GM15510 (cell line): ENCODE measurements at regions not wholly inside any gene's neighbourhood (a gene's known extent, or its start where the extent isn't known, plus 50 kb on each side); places are given as distances from the start of the nearest gene placed in this dataset.

Experiments
- POLR2A ChIP-seq: IDR thresholded peaks from 3 replicates; pipeline ENCODE4 v1.6.1; 2011; ENCODE audit warnings: borderline replicate concordance; ENCODE audit not compliant: insufficient read length; ENCODE audit errors: extremely low read depth

DNA sequence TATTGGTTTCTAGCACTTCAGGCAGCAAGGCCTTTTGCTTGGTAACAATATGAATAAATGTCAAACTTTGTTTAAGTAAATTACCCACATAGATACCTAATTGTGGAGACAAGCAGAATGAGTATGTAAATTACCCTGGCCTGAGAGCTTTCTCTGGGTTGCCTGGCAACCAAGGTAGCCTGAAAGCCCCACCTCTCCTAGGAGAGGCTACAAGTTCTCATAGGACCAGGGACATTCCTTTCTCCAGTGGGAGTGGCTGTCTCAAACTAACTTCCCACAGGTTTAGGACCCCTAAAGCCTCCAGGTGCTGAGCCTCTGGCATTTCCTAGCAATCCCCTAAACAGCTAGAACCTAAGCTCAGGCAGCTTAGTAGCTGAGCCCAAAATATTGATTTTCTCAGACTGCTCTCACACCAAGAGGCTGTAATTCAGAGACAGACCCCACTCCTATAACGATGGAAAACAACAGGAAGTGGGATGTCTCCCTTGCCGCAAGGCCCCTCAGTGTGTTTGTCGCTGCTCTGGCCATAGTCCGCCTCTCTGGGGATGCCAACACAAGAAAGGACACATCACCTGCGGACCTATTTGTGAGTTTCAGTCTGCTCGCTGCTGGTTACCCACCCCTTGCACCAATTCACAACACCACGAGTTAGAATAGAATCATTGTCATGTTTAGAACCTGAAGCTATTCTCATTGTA lies 207.3 kb downstream of the DLEU7 start:
- no peak for TF ChIP-seq POLR2A

DNA sequence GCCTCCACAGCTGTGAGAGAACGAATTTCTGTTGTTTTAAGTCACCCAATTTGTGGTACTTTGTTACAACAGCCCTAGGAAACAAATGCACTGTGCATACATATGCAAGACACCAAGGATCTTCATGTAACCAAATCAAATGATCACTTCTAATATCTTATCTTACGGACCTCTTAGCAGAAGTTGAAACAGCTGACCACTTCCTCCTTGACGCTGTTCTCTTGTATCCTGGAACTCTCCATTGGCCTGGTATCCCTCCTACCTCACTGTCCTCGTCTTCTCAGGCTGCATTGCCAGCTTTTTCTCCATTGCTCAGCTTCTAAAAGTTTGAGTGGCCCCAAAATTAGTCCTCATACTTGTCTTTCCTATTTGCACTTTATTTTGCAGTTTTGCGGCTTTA lies 200.4 kb downstream of the DLEU7 start:
- TF ChIP-seq POLR2A: no peak

DNA sequence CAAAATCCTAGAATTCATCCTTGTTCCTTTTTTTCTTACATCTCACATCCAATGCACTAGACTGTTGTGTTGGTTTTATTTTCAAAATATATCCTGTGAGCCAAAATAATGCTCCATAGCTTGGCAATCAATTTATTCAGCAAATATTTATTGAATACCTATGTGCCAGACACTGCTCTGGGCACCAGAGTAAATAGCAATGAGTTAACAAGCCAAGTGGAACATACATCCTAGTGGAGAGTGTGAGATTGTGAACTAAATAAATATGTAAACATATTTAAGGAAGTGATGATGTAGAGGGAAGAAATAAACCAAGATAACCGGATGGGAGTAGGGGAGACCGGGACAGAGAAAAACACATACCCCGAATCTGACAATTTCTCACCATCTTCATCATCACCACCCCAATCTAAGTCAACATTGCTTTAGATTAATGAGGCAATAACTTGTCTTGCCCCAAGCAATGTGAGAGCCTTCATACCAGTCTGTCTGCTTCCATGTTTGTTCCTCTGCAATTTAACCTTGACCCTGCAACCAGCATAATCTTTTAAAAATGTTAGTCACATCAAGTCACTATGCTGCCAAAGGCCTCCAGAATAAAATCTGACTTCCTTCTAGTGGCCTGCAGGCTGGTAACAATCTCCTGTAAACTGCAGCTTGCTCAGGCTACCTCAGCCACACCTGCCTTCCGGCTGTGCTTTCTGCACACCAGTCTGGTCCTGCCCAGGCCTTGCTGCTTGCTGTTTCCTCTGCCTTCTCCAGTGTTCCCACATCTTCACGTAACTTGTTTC lies 199.2 kb downstream of the DLEU7 start:
- TF ChIP-seq POLR2A: no peak

DNA sequence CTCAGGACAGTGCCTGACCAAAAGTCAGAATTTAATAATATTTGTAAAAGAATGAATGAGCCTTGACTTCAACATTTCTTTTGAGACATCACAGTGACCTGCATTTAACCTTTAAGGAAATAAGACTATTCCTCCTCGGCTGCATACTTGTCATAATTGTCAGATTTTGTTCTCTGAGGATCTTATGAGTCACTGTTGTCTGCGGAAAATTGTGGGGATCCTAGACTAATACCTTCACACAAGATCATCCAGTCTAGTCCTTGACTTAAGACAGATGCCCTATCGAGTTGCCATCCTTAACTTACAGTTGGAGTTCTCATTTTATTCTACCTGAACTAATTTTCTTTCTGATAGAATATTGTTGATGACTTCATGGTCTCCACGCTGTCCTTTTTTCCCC lies 198.4 kb downstream of the DLEU7 start:
- TF ChIP-seq POLR2A: no peak

DNA sequence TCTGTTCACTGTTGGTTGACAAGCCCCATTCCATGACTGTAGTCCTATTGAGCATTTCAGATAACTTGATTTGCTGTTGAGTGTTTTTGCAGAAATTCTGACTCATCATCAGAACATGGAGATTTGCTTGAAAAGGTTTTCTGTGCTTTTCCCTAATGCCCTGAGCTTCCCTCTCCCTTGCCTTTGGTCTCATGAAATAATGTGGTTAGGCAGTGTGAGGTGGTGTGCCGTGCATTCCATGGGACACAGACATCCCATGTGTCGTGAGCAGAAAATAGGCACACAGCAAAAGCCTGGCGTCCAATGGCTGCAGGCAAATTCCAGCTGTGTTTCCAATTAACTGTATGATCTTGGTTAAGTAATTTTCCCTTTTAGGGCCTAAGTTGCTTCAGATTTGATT lies 197.4 kb downstream of the DLEU7 start:
- TF ChIP-seq POLR2A: no peak

DNA sequence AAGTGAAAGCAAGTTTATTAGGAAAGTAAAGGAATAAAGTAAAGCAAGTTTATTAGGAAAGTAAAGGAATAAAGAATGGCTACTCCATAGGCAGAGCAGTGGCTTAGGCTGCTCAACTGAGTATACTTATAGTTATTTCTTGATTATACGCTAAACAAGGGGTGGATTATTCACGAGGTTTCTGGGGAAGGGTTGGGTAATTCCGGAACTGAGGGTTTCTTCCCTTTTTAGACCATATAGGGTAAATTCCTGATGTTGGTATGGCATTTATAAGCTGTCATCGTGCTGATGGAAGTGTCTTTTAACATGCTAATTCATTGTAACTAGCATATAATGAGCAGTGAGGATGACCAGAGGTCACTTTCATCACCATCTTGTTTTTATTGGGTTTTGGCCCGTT lies 194.3 kb downstream of the DLEU7 start:
- TF ChIP-seq POLR2A: no peak

DNA sequence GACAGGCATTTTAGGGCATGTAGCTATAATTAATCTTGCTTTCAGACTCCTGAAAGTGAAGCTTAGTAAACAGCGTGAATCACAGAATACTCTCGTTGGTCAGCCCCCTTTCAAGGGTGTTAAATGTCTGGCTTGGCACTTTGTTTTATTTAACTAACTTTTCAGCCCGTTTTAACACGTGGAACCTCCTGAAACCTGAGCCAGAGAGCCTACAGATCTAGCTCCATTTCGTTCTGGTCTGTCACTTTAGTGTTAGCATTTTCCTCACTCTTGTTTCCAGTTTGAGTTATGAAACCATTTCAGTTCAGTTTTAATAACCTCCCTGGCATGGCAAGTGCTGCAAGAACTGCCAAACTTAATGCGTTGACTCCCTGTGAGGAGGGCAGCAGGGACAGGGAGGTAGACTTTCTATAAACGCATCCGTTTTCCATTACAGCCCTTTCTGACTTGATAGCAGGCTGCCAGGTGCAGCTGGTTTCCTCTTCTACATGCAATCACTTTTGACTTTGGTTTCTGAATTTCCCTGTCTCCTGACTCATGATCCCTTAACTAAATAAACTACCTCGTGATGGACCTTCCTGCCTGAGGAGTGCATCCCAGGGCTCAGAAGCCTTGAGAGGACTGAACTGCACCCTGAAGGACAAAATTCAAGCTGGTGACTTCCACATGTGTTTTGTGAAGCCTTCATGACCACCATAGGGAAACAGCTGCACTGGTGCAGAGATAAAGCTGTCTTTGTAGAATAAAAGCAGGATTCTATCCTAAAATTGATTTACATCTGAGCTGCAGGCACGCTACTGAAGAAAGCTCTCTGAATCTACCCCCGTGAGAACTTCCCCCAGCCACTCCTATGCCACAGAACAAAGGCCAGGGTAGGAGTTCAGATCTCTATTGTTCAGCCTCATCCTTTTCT lies 192.6 kb downstream of the DLEU7 start:
- no peak for TF ChIP-seq POLR2A

DNA sequence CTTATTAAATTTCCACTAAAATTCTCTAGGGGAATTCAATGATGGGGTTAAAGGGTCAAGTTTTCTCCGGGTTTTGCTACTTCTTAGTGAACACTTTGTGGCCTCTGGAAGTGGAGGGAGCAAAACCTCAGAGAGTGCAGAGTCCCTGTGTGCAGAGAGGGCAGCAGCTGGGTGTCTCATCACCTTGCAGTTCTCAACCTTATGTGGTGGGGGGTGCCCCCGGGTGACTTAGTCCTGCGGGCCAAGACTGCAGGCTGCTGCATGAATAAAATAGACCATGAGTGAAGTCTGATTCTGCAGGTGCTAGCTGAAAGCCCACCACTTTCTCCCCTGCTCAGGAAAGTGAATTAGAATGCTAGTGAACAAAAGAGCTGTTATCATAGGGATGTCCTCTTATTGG lies 191.6 kb downstream of the DLEU7 start:
- TF ChIP-seq POLR2A: no peak

DNA sequence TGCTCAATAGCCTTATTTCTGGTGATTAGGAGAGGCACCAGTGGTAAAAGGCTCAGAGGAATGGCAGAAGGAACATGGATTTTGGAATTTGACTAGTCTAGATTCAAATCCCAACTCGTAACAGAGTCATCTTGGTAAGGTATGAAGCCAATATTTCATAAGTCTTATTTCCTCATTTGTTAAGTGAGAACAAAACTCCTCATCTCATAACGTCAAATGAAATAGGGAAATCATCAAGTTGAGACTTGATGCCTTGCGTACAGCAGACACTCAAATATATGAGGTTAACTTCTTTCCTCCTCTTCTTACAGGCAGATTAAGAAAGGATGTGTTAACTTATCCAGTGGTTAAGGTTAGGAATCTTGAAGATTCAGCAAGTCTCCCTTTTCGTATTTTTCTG lies 189.2 kb downstream of the DLEU7 start:
- TF ChIP-seq POLR2A: no peak

DNA sequence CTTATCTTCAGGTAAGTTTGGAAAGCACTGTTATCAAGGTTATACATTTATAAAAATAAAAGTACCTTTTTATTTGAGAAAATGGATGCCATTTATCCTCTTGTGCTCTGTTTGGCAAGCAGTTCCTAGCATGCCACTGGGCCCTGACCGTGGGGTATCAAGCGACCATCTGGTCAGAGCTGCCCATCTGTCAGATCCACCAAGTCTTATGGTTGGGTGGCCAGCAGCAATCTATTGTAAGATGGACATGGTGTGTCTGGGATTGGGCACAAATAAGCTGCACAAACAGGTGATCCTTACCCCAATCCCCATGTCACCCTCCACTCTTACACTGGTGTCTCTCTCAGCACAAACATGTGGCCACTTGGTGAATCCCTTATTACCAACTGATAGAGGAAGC lies 178.5 kb downstream of the DLEU7 start:
- no peak for TF ChIP-seq POLR2A

DNA sequence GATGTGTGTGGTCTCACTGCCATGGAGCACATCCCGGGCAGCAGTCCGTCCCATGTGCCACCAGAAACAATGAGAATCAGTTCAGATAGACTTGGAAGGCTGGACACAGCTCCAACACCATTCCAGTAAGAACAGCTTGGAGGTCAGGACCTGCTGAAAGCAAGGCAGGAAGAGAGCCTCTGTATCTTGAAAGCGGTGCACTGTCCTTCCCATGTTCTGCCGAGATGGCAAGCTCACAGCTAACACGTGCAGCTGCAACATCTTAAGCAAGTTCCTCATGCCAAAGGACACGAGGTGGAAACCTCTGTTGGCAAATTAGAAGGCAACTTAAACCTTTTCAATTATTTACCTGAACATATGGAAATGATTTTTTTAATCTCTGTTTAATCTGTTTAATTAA lies 175.4 kb downstream of the DLEU7 start:
- no peak for TF ChIP-seq POLR2A

DNA sequence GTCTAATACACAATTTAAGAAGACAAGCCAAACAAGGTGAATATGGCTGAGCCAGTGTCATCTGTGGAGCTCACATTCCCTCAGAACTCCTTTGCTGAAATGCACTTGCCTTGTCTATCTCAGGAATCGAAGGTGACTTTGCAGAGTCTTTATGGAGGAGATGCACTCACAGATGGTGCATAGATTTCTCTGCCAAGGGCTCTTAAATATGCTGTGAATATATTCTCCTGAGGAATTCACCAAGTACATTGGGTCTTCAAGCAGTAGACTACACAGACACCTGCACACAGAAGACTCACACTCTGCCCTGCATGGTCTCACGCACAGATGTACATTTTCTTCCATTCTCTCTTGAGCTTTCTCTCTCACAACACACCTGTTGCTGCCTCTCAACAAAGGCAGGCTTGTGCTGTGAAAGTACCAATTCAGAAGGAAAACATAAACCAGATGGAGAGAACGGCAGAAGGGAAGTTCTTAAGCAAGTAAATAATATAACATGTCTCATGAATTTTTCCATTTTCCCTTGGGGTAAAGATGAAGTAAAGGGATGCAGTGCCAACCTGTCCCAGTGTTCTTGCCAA lies 174.7 kb downstream of the DLEU7 start:
- no peak for TF ChIP-seq POLR2A

DNA sequence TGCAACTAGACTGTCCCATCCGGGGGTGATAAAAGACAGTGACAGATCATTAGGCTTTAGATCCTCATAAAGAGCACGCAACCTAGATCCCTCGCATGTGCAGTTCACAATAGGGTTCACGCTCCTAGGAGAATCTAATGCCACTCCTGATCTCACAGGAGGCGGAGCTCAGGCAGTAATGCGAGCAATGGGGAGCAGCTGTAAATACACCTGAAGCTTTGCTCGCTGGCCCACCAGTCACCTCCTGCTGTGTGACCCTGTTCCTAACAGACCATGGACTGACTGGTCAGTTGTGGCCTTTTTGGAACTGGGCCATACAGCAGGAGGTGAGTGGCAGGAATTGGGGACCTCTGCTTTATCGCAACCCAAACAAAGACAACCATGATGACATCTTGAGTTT lies 173.2 kb downstream of the DLEU7 start:
- no peak for TF ChIP-seq POLR2A

DNA sequence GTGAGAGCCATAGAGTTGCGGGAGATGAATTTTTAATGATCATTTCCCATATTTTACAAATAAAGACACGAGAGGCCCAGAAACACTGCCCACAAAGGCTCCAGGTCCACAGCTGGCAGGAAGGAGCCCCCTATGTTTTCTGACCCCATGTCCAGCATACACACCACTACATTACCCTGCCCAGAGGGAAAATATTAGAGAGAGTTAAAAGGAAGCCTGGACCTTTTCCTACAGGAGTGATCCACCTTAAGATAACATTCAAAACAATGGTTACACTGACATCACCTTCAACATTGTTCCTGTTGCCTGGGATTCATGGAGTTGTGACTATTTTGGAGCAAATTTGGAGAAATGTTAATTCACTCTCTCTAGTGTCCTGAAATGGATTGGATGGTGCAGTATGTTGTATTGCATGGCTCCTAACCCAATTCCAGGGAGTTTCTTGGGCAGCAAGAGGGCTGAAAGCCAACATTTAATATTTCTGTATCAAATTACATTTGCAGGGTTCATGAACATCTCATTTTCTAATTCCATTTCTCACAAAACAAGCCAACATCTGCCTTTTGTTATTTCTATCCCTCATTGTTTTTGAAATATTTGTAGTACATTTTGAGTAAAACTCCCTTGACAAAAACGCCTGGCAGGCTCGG lies 172.5 kb downstream of the DLEU7 start:
- no peak for TF ChIP-seq POLR2A

DNA sequence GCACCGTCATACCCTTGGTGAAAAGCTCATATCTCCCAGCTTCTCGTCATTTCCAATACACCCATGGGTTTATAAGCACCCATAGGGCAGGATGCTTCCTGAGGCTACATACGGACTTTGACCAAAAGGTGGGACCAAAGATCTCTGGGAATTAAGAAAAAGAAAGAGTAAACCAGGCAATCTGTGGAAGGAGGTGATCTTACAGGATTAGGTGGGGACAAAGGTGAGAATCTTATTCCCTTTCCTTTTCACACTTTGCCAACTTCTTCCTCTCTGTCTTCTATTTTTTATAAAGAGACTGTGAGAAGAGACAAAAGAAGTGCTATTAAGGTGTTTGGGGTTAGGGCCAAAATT lies 172.0 kb downstream of the DLEU7 start:
- TF ChIP-seq POLR2A: no peak

DNA sequence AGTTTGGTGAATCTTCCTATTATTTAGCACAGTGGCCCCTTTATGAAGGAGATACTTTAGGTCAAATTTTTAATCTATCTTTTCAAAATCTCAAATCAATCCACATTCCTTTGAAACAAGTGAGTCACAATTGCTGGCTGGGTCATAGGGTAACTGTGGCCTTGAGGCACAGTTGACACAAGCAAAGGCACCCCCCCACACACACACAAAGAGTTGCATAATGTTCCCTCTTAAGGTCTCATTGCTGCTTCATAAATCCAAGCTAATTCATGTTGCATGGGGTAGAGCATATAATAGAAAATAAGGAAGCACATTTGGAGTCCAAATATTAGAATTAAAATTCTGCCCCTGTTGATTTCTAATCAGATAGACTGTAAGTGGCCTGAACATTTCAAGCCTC lies 171.5 kb downstream of the DLEU7 start:
- no peak for TF ChIP-seq POLR2A

DNA sequence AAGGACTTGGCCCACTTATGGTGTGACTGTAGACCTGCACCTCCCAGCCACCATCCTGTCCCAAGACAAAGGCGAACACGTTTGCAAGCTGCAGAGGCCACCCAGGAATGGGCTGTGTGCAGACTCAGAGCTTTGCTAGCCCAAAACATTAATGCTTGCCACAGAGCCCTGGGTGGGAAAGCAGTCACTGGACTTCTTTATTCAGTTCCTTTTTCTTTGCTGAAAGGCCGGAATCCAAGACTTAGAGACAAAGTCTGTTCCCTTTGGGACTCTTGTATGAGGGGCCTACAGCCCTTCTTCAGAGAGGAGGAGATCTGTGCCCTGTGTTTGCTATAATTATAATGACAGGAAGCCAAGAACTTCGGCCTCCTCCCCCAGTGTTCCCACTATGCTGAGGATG lies 167.8 kb downstream of the DLEU7 start:
- no peak for TF ChIP-seq POLR2A
